K562 (cell line): ENCODE measurements at regions not wholly inside any gene's neighbourhood (a gene's known extent, or its start where the extent isn't known, plus 50 kb on each side); places are given as distances from the start of the nearest gene placed in this dataset.

Source experiments
- ATAC-seq: fragments of 200-7000 bp; cut with Tn5 transposase; 3 replicates; pipeline ENCODE4 v1.9.1; 2020; ENCODE audit warnings: moderate library complexity
- BruUV-seq: library from RNA; stranded (reverse); fragments of 400-500 nt; replicated peaks from 2 replicates; lab custom pipeline; 2021; lab: Mats Ljungman, UMichigan
- CTCF ChIA-PET: fragments of 300-600 bp; formaldehyde crosslinking; extraction: SDS; loops from one replicate; lab custom pipeline; 2021; ENCODE audit warnings: low intra/inter-chr PET ratio; lab: Yijun Ruan, JAX
- POLR2A ChIA-PET: fragments of 300-600, 350-650 bp; sonication (Branson Sonifier 250); formaldehyde crosslinking; extraction: SDS; loops from one replicate; lab custom pipeline; 2021; ENCODE audit warnings: antibody characterized with exemption, inconsistent platforms; lab: Yijun Ruan, JAX
- DNase-seq, 4 experiments: peaks; one replicate each; pipeline versions ENCODE4 v3.0.0 to v3.0.0-alpha.2; 2011 to 2018; ENCODE audit warnings: low spot score in 3 of 4, mixed read lengths in 3 of 4; ENCODE audit errors: extremely low read depth in 1 of 4
- FAIRE-seq: peaks from 2 replicates; lab custom pipeline; 2011; peaks lifted over from hg19 to GRCh38; lab: Jason Lieb, UNC
- H2AFZ ChIP-seq: 2 replicates; pipeline ENCODE4 v1.6.0; 2011; ENCODE audit warnings: low read depth, low read length, control low read depth, inconsistent platforms
- H3K27ac ChIP-seq: fragments of 200-600 bp; 3 replicates; pipeline ENCODE4 v1.8.0; 2011; ENCODE audit warnings: low read depth, mild to moderate bottlenecking, control low read depth, inconsistent platforms, low read length, moderate library complexity, mixed read lengths; ENCODE audit errors: extremely low read depth
- H3K27me3 ChIP-seq, 2 experiments: fragments of 300-600 bp in 1 of 2; 2 replicates in 1 of 2; 3 replicates in 1 of 2; pipeline versions ENCODE4 v1.6.0 to v1.8.0; 2011; ENCODE audit warnings: inconsistent platforms in 2 of 2, low read length in 2 of 2, mild to moderate bottlenecking in 1 of 2, mixed read lengths in 1 of 2, moderate library complexity in 1 of 2; ENCODE audit not compliant: control insufficient read depth in 2 of 2, insufficient read depth in 2 of 2
- H3K36me3 ChIP-seq: fragments of 300-600 bp; 3 replicates; pipeline ENCODE4 v1.8.0; 2011; ENCODE audit warnings: mild to moderate bottlenecking, low read length, inconsistent platforms; ENCODE audit not compliant: control insufficient read depth, insufficient read depth
- H3K4me1 ChIP-seq, 2 experiments: fragments of 200-600 bp in 1 of 2; replicated peaks in 1 of 2; 2 replicates in 1 of 2; 3 replicates in 1 of 2; pipeline versions ENCODE4 v1.5.1 to v1.8.0; 2011; ENCODE audit warnings: inconsistent platforms in 2 of 2, low read length in 2 of 2, mild to moderate bottlenecking in 1 of 2, mixed read lengths in 1 of 2, moderate library complexity in 1 of 2; ENCODE audit not compliant: control insufficient read depth in 2 of 2, insufficient read depth in 2 of 2
- H3K4me2 ChIP-seq: 2 replicates; pipeline ENCODE4 v1.6.1; 2011; ENCODE audit warnings: low read length, control low read depth, inconsistent platforms, mixed read lengths; ENCODE audit not compliant: insufficient read depth
- H3K4me3 ChIP-seq: fragments of 200-600 bp; sonication (generic), shearing (Covaris generic); 2 replicates; pipeline ENCODE4 v1.5.1; 2016; ENCODE audit warnings: control low read depth, inconsistent platforms
- H3K79me2 ChIP-seq: fragments of 200-600 bp; 3 replicates; pipeline ENCODE4 v1.8.0; 2011; ENCODE audit warnings: low read length, inconsistent platforms; ENCODE audit not compliant: control insufficient read depth, insufficient read depth
- H3K9ac ChIP-seq, 2 experiments: 2 replicates each; pipeline versions ENCODE4 v1.6.0 to v1.6.1; 2011; ENCODE audit warnings: low read depth in 2 of 2, low read length in 2 of 2, control low read depth in 1 of 2, inconsistent platforms in 1 of 2, mild to moderate bottlenecking in 1 of 2, mixed read lengths in 1 of 2; ENCODE audit not compliant: insufficient read depth in 1 of 2
- H3K9me1 ChIP-seq: one replicate; pipeline ENCODE4 v1.6.0; 2011; ENCODE audit warnings: inconsistent platforms, mild to moderate bottlenecking, low read length, moderate library complexity; ENCODE audit not compliant: control insufficient read depth, insufficient read depth
- H3K9me3 ChIP-seq: replicated peaks from 2 replicates; pipeline ENCODE4 v1.5.1; 2011; ENCODE audit warnings: low read depth, low read length, inconsistent platforms; ENCODE audit not compliant: control insufficient read depth, insufficient read depth
- H4K20me1 ChIP-seq: replicated peaks from 2 replicates; pipeline ENCODE4 v1.6.1; 2011; ENCODE audit warnings: low read length, inconsistent platforms, mixed read lengths; ENCODE audit not compliant: control insufficient read depth, insufficient read depth
- CHD1 ChIP-seq: fragments of 200-600 bp; sonication (generic); IDR thresholded peaks from one replicate; pipeline ENCODE4 v1.6.1; 2012; ENCODE audit warnings: mild to moderate bottlenecking, moderate library complexity, low read length, inconsistent platforms
- CTBP1 ChIP-seq: fragments of 450-650 bp; IDR thresholded peaks from 2 replicates; pipeline ENCODE4 v1.6.1; 2016; ENCODE audit warnings: borderline replicate concordance
- FOXJ3 ChIP-seq: sonication (generic); formaldehyde crosslinking; IDR thresholded peaks from 2 replicates; pipeline ENCODE4 v1.4.0; 2020; ENCODE audit warnings: mild to moderate bottlenecking, missing genetic modification reagents
- GTF2A2 ChIP-seq: IDR thresholded peaks from 2 replicates; pipeline ENCODE4 v1.6.1; 2016; ENCODE audit warnings: mild to moderate bottlenecking, missing genetic modification characterization, missing compliant biosample characterization
- NKRF ChIP-seq: fragments of 450-650 bp; IDR thresholded peaks from 2 replicates; pipeline ENCODE4 v1.6.1; 2016; ENCODE audit warnings: borderline replicate concordance
- POLR2G ChIP-seq: fragments of 200-400 bp; formaldehyde crosslinking; IDR thresholded peaks from 2 replicates; pipeline ENCODE4 v1.6.1; 2017; ENCODE audit warnings: low read depth, mild to moderate bottlenecking, antibody characterized with exemption, low read length, moderate library complexity
- ZFP30 ChIP-seq: fragments of 250-450 bp; sonication (Bioruptor Pico); IDR thresholded peaks from 2 replicates; pipeline ENCODE4 v1.8.0; 2022; ENCODE audit warnings: moderate library complexity, mild to moderate bottlenecking, inconsistent platforms, borderline replicate concordance
- ZNF717 ChIP-seq: fragments of 250-450 bp; sonication (Bioruptor Pico); IDR thresholded peaks from 2 replicates; pipeline ENCODE4 v1.5.0; 2021
- WGBS: fragments of 100-300 bp; shearing (Covaris generic); methylation state at CpG from one replicate; pipeline ENCODE4 v1.1.6; 2016; ENCODE audit warnings: low coverage, mixed read lengths; ENCODE audit not compliant: insufficient coverage; ENCODE audit errors: missing lambda C conversion rate; 5-methylcytosine and 5-hydroxymethylcytosine counted together
- in situ Hi-C: fragments of 300-500 bp; cut with MboI; formaldehyde crosslinking; loops from 4 replicates; pipeline ENCODE4 v1.15.0; 2018; ENCODE audit warnings: inconsistent platforms, mixed read lengths
- intact Hi-C: fragments of 100-400 bp; cut with micrococcal nuclease; formaldehyde crosslinking; loops from 2 replicates; pipeline ENCODE4 v1.14.2; 2022
- TF ChIP-seq, protein P1 (sequence below): conservative IDR thresholded peaks from 2 replicates; pipeline ENCODE4 v1.6.1; 2011; ENCODE audit warnings: low read depth, mild to moderate bottlenecking, low read length; ENCODE audit not compliant: control insufficient read depth
- TF ChIP-seq, protein P2 (sequence below): IDR thresholded peaks from 3 replicates; pipeline ENCODE4 v1.6.1; 2011; ENCODE audit warnings: borderline replicate concordance, mild to moderate bottlenecking; ENCODE audit not compliant: insufficient read length, insufficient read depth

- TF ChIP-seq, protein P1, sequence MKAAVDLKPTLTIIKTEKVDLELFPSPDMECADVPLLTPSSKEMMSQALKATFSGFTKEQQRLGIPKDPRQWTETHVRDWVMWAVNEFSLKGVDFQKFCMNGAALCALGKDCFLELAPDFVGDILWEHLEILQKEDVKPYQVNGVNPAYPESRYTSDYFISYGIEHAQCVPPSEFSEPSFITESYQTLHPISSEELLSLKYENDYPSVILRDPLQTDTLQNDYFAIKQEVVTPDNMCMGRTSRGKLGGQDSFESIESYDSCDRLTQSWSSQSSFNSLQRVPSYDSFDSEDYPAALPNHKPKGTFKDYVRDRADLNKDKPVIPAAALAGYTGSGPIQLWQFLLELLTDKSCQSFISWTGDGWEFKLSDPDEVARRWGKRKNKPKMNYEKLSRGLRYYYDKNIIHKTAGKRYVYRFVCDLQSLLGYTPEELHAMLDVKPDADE = no peak
- no peak for TF ChIP-seq ZFP30
- TF ChIP-seq, all 486 proteins: peak for 0
These were observed 80.8 kb downstream of the PCDH1 start (continued) for GRCh38 chr5:141797425-141797824.

DNA sequence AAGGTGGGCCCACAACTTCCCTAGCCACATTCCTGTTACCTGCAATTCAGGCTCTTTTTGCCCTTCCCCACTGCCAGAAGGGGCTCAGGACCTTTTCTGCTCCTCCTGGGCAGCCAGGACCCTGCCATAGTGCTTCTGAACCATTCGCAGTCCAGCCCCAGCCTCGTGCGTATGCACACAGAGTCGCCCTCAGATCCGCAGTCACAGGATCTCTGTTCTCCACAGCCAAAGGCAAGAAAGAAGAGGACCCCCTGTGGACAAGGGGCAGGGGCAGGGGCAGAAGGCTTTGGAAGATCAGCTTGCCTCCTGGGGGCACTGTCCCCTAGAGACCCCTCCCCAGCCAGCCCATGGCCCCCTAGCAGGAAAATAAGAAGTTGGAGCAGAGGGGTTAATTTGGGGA lies 82.8 kb downstream of the PCDH1 start:
- ATAC-seq = no peak
- H4K20me1 ChIP-seq = no peaks in the 10 kb centered on the region; the same call in 1 of the 2 replicates
- H3K9me1 ChIP-seq = no peaks in the 10 kb centered on the region
- no peak overlapping the region for H3K4me2 ChIP-seq
- H3K27me3 ChIP-seq = peaks cover 14 to 46% of the 10 kb centered on the region in 2 experiments
- H3K4me3 ChIP-seq = no peak overlapping the region
- BruUV-seq = no TSS peak
- no peak for FAIRE-seq
- intact Hi-C loops (no loop called here), in situ Hi-C loops (no loop called here)
- H3K9me3 ChIP-seq = no peaks in the 10 kb centered on the region
- ChIA-PET CTCF (no interaction called here), POLR2A (no interaction called here)
- no peak overlapping the region for H3K9ac ChIP-seq
- no peak overlapping the region for H2AFZ ChIP-seq
- no peak overlapping the region for H3K27ac ChIP-seq
- 0% methylated on average over 4 of the region's 5 CpGs for WGBS
- TF ChIP-seq POLR2G (no peak), NKRF (no peak), ZNF717 (no peak), CTBP1 (no peak), CHD1 (no peak), FOXJ3 (CRISPR knock-in tag) (no peak), GTF2A2 (no peak)
- TF ChIP-seq, protein P2, sequence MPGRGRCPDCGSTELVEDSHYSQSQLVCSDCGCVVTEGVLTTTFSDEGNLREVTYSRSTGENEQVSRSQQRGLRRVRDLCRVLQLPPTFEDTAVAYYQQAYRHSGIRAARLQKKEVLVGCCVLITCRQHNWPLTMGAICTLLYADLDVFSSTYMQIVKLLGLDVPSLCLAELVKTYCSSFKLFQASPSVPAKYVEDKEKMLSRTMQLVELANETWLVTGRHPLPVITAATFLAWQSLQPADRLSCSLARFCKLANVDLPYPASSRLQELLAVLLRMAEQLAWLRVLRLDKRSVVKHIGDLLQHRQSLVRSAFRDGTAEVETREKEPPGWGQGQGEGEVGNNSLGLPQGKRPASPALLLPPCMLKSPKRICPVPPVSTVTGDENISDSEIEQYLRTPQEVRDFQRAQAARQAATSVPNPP = no peak
- no peaks in the 10 kb centered on the region for H3K36me3 ChIP-seq
- no peaks in the 10 kb centered on the region; a peak in 1 of 5 replicates for H3K4me1 ChIP-seq
- no peaks in the 10 kb centered on the region for H3K79me2 ChIP-seq
- DNase-seq = no peak
